ENCODE measurements at regions not wholly inside any gene's neighbourhood (a gene's known extent, or its start where the extent isn't known, plus 50 kb on each side); places are given as distances from the start of the nearest gene placed in this dataset.

- DNase-seq (ENCODE audit: low read depth in 3 of 3): no peak
Measured at GRCh38 chr13:23983671-23984070, 86.4 kb upstream of the C1QTNF9B start.

GRCh38 chr13:23984546-23984945 lies 87.2 kb upstream of the C1QTNF9B start:
- DNase-seq (ENCODE audit: low read depth in 3 of 3): no peak

DNA sequence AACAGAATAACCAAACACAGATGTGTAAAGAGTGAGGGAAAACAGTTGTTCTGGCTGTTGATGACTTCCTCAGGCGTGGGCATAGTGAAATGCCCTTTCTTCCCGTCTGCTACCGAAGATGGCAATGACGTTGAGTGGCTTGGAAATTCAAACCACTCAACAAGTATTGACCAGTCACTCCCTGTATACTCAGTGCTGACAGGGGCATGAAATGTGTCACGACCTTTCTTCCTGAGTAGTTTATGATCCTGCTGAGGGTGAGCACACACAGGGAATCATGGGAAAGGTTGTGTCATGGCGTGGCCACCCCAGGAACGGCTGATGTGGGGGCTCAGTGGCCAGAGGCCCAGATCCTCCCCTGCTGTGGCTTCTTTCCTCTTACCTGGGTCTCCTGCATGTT lies 87.8 kb upstream of the C1QTNF9B start:
- DNase-seq (ENCODE audit: low read depth in 3 of 3): no peak

GRCh38 chr13:23985839-23986238 lies 88.5 kb upstream of the C1QTNF9B start:
- no peak for DNase-seq (ENCODE audit: low read depth in 3 of 3)

- DNase-seq (ENCODE audit: low read depth in 3 of 3): no peak
Measured at GRCh38 chr13:23986619-23987018, 89.3 kb upstream of the C1QTNF9B start.

DNA sequence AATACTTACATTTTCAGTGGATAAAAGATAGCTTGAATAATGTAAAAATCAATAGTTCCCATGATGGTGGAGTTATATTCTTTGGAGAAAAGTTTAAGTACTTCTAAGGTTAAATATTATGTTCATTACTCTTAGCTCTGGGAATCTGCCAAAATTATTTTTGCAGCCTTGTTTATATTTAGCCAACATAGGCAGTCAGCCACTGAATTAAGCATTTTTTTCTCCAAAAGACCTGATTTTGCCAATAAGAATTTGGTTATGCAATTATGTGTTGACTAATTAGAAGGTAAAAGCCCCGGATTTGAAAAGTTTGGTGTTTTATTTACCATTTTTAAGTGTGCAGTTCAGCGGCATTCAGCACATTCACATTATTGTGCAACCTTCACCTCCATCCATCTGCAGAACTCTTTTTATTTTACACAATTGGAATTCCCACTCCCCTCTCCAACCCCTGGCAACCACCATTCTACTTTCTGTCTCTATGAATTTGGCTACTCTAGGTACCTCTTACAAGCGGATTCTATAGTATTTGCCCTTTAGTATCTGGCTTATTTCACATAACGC lies 90.1 kb upstream of the C1QTNF9B start:
- DNase-seq (ENCODE audit: low read depth in 3 of 3): no peak

DNA sequence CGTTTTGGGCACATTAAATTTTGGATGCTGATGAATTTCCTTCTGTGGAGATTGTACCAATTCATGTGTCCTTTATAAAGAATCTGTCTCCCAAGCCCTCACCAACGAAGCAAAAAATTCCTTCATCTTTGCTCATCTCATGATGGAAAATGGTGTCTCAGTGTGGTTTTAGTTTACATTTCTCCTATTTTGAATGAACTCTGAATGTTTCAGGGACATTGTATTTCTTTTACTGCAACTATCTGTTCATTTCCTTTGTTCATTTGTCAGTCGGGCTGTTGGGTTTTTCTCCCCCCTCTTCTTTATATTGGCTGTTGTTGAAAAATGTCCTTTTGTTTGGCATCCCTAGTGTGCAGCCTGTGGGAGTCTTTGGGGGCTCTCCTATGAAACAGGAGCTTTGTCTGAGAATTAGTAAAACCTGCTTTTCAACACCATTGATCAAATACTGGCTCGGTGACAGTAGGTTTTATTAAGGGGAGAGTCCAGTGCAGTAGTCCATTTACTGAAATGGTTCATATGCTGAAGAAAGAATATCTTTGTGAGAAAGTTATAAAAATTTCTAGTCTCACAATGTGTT lies 91.3 kb upstream of the C1QTNF9B start:
- DNase-seq (ENCODE audit: low read depth in 3 of 3): no peak

GRCh38 chr13:23990455-23990854 lies 93.2 kb upstream of the C1QTNF9B start:
- DNase-seq (ENCODE audit: low read depth in 3 of 3): no peak

DNA sequence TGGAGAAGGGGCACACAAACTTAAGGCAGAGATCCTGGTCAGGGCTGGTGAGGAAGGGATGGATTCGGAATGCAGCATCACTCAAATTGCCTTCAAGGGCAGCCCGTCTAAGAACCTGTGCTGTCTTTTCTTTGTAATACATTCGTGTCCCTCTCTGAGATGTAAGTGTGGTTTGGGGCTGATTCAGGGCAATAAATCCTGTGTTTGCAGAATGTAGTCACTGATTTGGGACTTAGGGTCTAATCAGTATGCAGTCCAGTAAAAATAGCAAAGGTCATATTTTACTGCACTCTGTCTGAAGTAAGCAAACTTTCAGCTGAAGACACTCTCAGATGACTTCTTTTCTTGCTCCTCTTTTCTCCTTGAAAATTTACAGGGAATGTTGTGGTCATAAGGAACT lies 93.8 kb upstream of the C1QTNF9B start:
- no peak for DNase-seq (ENCODE audit: low read depth in 3 of 3)

DNA sequence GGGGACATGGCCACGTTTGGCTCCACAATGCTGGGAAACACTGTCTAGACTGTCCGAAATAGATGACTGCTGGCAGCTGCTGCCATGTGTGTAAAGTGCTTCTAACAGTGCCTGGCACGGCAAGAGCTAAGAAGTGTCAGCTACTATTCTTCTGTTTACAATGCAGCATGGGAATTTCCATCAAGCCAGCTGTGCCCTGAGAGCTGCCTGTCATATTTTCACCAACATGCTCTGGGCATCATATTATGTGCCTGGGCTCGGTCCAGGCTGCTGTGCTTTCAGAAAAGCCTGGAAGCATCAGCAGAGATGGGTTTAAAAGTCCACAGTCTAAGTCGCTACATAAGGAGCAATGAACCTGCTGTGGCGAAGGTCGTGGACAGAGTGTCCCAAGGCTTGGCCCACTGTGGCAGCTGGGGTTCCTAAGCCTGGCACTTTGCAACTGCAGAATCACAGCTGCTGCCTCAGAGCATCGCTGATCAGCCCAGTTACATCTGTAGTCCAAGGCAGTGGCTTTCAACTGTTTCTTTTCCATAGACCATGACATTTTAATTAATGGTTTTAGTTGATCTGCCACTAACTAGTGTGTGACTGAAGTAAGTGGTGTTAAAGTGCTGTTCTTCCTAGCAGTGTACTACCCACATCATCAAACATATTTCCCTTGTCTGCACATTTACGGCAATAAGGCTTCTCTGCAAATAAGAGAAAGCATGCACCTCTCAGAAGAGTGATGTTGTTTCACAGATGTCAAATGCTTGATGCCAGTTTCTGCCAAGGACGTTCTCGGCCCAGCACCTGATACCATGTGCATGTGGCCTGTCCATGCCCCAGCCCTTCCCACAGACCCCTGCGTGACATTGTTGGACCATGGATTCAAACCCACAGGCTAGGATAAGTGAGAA lies 95.7 kb upstream of the C1QTNF9B start:
- no peak for DNase-seq (ENCODE audit: low read depth in 3 of 3)

- no peak for DNase-seq (ENCODE audit: low read depth in 3 of 3)
Measured at GRCh38 chr13:23993680-23993985, 96.3 kb upstream of the C1QTNF9B start.

- no peak for DNase-seq (ENCODE audit: low read depth in 3 of 3)
Measured at GRCh38 chr13:23995283-23996073, 98.2 kb upstream of the C1QTNF9B start.

DNA sequence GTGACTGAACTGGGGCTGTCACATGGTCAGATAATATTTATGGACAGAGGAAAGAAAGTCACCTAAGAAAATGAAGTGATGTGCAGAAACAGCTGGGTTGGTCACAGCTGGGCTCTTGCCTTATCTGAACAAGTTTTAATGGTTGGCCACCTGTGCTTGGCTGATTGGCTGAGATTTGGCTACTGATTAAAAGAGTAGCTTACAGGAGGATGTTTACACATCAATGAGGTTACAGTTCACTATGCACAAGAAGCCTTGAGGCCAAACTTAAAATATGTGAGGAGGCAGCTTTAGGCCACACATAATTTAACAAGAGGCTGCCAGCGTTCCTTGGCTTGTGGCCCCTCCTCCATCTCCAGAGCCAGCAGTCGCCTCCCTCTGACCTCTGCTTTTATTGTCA lies 99.2 kb upstream of the C1QTNF9B start:
- no peak for DNase-seq (ENCODE audit: low read depth in 3 of 3)

DNA sequence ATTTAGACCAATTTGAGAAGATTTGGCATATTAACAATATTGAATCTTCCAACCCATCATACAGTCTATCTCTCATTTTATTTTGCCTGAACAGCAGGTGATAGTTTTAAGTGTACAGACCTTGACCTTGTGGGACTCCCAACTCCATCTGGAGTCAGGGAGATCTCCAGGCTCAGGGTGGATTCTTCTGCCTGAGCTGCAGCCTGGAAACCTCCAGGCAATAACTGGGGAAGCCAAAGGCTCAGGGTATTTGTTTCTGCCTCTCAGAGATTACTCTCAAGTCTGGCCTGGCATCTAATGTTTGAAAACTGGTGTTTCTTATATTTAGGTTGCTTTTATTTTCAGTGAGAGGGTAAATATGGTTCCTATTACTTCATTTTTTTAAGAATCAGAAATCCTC lies 102.1 kb upstream of the C1QTNF9B start:
- no peak for DNase-seq (ENCODE audit: low read depth in 3 of 3)

GRCh38 chr13:24002206-24002815 lies 105.0 kb upstream of the C1QTNF9B start:
- no peak for DNase-seq (ENCODE audit: low read depth in 3 of 3)

- DNase-seq (ENCODE audit: low read depth in 3 of 3): no peak
Measured at GRCh38 chr13:24004142-24004899, 107.0 kb upstream of the C1QTNF9B start.

- DNase-seq (ENCODE audit: low read depth in 3 of 3): no peak
Measured at GRCh38 chr13:24004971-24005370, 107.7 kb upstream of the C1QTNF9B start.

GRCh38 chr13:24005755-24006281 lies 108.5 kb upstream of the C1QTNF9B start:
- DNase-seq (ENCODE audit: low read depth in 3 of 3): no peak

GRCh38 chr13:24006520-24007248 lies 109.4 kb upstream of the C1QTNF9B start:
- DNase-seq (ENCODE audit: low read depth in 3 of 3): no peak

DNA sequence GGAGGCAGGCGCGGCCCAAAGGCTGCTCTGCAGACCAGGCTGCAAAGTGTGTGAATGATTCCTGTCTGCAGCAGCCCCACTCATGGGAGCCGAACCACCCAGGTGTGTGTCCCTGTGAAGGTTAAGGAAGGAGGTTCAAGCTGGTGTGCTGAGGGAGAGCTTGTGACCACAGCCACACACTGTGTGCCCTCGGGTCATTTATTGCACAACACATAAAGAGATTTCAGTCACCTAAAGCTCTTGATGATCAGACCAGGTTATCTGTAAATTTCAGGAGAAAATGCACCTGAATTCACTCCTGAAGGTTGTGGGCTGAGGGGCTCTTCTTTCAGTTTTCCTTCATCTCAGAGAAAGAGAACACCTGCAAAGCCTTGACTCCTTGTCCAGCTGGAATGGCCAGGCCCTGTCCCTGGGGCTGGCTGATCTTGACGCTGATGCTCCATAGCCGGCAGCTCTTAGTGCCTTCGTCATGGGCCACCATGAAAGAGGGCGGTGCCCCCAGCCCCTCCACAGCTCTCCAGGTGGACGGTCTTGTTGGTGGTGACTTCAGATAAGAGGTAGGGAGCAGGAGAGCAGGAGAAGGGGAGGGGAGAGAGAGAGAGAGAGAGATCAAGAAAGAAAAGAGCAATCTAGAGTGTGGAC lies 110.8 kb upstream of the C1QTNF9B start:
- no peak for DNase-seq (ENCODE audit: low read depth in 3 of 3)
